Fibroblast of lung (primary cell): ENCODE measurements at regions not wholly inside any gene's neighbourhood (a gene's known extent, or its start where the extent isn't known, plus 50 kb on each side); places are given as distances from the start of the nearest gene placed in this dataset.

Experiments used
- DNase-seq, 2 donors: peaks; one replicate each; pipeline versions ENCODE4 v3.0.0 to v3.0.0-alpha.2; 2010; ENCODE audit warnings: low read depth in 2 of 2
- H2AFZ ChIP-seq: 2 replicates; pipeline ENCODE4 v1.5.1; 2012; ENCODE audit warnings: low read length, control low read depth, inconsistent platforms
- H3K27ac ChIP-seq: 2 replicates; pipeline ENCODE4 v1.5.1; 2011; ENCODE audit warnings: low read length, control low read depth; ENCODE audit not compliant: insufficient read depth
- H3K27me3 ChIP-seq: 2 replicates; pipeline ENCODE4 v1.5.1; 2011; ENCODE audit warnings: mild to moderate bottlenecking, low read length; ENCODE audit not compliant: control insufficient read depth, insufficient read depth
- H3K36me3 ChIP-seq: 2 replicates; pipeline ENCODE4 v1.5.1; 2011; ENCODE audit warnings: low read length; ENCODE audit not compliant: control insufficient read depth, insufficient read depth
- H3K4me1 ChIP-seq: 2 replicates; pipeline ENCODE4 v1.5.1; 2011; ENCODE audit warnings: low read length; ENCODE audit not compliant: control insufficient read depth, insufficient read depth; ENCODE audit errors: extremely low read depth
- H3K4me2 ChIP-seq: 2 replicates; pipeline ENCODE4 v1.5.1; 2011; ENCODE audit warnings: low read length, control low read depth; ENCODE audit not compliant: insufficient read depth; ENCODE audit errors: extremely low read depth
- H3K4me3 ChIP-seq, 4 experiments: fragments of 200-600 bp in 1 of 4; sonication (generic) in 1 of 4; replicated peaks in 1 of 4; 2 replicates each; pipeline ENCODE4 v1.5.1; 2011 to 2016; ENCODE audit warnings: low read length in 4 of 4, low read depth in 3 of 4, mild to moderate bottlenecking in 3 of 4, control low read depth in 2 of 4, inconsistent platforms in 1 of 4, mixed read lengths in 1 of 4; ENCODE audit not compliant: insufficient read depth in 1 of 4; ENCODE audit errors: control extremely low read depth in 1 of 4
- H3K79me2 ChIP-seq: 2 replicates; pipeline ENCODE4 v1.5.1; 2012; ENCODE audit warnings: mild to moderate bottlenecking, low read length, inconsistent platforms; ENCODE audit not compliant: control insufficient read depth, insufficient read depth
- H3K9ac ChIP-seq: 2 replicates; pipeline ENCODE4 v1.5.1; 2011; ENCODE audit warnings: mild to moderate bottlenecking, low read length, control low read depth; ENCODE audit not compliant: insufficient read depth
- H3K9me3 ChIP-seq: 2 replicates; pipeline ENCODE4 v1.5.1; 2012; ENCODE audit warnings: low read depth, low read length; ENCODE audit not compliant: control insufficient read depth, insufficient read depth
- H4K20me1 ChIP-seq: 2 replicates; pipeline ENCODE4 v1.5.1; 2011; ENCODE audit warnings: low read length; ENCODE audit not compliant: control insufficient read depth, insufficient read depth; ENCODE audit errors: extremely low read depth
- EZH2 ChIP-seq: IDR thresholded peaks from 2 replicates; pipeline ENCODE4 v1.5.1; 2012; ENCODE audit warnings: low read length, control low read depth, mild to moderate bottlenecking; ENCODE audit errors: missing control alignments
- TF ChIP-seq, protein P1 (sequence below), 2 donors: IDR thresholded peaks in 1 of 2; conservative IDR thresholded peaks in 1 of 2; 1 replicate in 1 of 2; 2 replicates in 1 of 2; pipeline ENCODE4 v1.5.1; 2011 to 2012; ENCODE audit warnings: low read length in 2 of 2, control low read depth in 1 of 2, inconsistent platforms in 1 of 2, low read depth in 1 of 2, mild to moderate bottlenecking in 1 of 2

DNA sequence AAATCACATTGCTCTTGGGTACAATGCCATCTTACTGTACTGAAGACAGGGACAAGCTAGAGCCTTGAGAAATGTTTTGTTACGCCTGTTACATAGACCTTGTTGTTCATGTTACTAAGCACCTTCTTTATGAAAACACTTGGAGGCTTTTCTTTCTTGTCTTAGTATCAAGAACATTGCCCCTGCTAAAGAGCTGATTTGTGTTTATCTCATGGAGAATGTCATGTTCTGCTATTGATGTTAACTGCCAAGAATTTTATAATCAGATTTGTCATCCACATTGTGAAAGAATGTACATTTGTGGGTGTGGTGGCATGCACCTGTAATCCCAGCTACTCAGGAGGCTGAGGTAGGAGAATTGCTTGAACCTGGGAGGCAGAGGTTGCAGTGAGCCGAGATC, 431.3 kb upstream of the MDFIC2 start:
- no peaks in the 10 kb centered on the region for H3K9me3 ChIP-seq
- no peak overlapping the region for H3K9ac ChIP-seq
- H3K79me2 ChIP-seq: no peaks in the 10 kb centered on the region
- no peak overlapping the region for H3K27ac ChIP-seq
- no peak overlapping the region for H2AFZ ChIP-seq
- no peaks in the 10 kb centered on the region for H3K36me3 ChIP-seq
- no peaks in the 10 kb centered on the region for H3K4me1 ChIP-seq
- no peaks in the 10 kb centered on the region for H4K20me1 ChIP-seq
- no peak for TF ChIP-seq EZH2
- TF ChIP-seq, protein P1, sequence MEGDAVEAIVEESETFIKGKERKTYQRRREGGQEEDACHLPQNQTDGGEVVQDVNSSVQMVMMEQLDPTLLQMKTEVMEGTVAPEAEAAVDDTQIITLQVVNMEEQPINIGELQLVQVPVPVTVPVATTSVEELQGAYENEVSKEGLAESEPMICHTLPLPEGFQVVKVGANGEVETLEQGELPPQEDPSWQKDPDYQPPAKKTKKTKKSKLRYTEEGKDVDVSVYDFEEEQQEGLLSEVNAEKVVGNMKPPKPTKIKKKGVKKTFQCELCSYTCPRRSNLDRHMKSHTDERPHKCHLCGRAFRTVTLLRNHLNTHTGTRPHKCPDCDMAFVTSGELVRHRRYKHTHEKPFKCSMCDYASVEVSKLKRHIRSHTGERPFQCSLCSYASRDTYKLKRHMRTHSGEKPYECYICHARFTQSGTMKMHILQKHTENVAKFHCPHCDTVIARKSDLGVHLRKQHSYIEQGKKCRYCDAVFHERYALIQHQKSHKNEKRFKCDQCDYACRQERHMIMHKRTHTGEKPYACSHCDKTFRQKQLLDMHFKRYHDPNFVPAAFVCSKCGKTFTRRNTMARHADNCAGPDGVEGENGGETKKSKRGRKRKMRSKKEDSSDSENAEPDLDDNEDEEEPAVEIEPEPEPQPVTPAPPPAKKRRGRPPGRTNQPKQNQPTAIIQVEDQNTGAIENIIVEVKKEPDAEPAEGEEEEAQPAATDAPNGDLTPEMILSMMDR (conservative IDR thresholded peaks at IDR 0.05 in 1 of 2, IDR thresholded peaks at IDR 0.05 in 1 of 2; ENCODE audit: low read depth in 1 of 2, low read length in 2 of 2): no peak
- H3K4me2 ChIP-seq: no peak overlapping the region
- H3K4me3 ChIP-seq: no peak overlapping the region
- no peak for DNase-seq
- no peaks in the 10 kb centered on the region for H3K27me3 ChIP-seq

DNA sequence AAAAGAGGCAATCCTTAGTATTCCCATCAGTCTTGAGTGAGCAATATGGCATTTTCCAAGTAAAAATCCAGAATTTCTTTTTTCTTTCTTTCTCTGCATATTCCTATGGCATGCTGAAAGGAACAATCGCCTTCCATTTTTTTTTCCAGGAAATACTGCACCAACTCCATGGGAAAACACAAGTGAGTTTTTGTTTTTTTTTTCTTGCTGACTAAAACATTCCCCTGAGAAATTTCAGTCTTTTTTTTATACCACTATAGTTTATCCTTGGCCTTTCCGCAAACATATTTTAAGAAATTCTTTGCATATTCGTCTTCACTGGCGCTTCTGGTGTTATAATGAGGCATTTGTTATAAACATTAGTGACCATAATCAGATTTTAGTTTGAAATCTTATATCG, 429.6 kb upstream of the MDFIC2 start:
- Histone ChIP-seq H3K4me3 (no peak overlapping the region), H3K36me3 (no peaks in the 10 kb centered on the region), H3K27me3 (no peaks in the 10 kb centered on the region), H3K4me2 (no peak overlapping the region), H3K27ac (no peak overlapping the region), H2AFZ (no peak overlapping the region), H4K20me1 (no peaks in the 10 kb centered on the region), H3K4me1 (no peaks in the 10 kb centered on the region), H3K9me3 (no peaks in the 10 kb centered on the region), H3K9ac (no peak overlapping the region), H3K79me2 (no peaks in the 10 kb centered on the region)
- TF ChIP-seq, protein P1 (conservative IDR thresholded peaks at IDR 0.05 in 1 of 2, IDR thresholded peaks at IDR 0.05 in 1 of 2; ENCODE audit: low read depth in 1 of 2, low read length in 2 of 2): no peak
- TF ChIP-seq EZH2: no peak
- no peak for DNase-seq

DNA sequence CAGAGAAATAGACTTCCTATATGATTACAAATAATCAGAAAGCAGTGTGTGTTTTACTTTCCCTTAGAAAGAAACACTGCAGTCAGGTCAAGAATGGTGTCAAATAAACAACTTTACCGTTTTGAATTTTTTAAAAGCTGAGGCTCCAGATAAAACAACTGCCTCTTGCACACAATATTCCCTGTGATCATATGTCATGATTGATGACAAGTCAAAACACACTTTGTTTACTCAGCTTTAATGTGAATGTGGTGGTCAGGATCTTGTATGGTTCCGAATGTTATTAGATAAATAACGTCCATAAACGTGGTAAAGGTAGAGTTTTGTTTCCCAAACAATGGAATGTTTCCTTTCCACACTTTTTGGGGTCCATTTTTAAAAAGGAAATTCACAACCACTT, 428.4 kb upstream of the MDFIC2 start:
- Histone ChIP-seq H3K4me2 (no peak overlapping the region), H3K79me2 (no peaks in the 10 kb centered on the region), H3K4me1 (no peaks in the 10 kb centered on the region), H2AFZ (no peak overlapping the region), H3K9ac (no peak overlapping the region), H4K20me1 (no peaks in the 10 kb centered on the region), H3K27ac (no peak overlapping the region), H3K9me3 (no peaks in the 10 kb centered on the region), H3K36me3 (no peaks in the 10 kb centered on the region), H3K4me3 (no peak overlapping the region), H3K27me3 (no peaks in the 10 kb centered on the region)
- no peak for DNase-seq
- no peak for TF ChIP-seq EZH2
- TF ChIP-seq, protein P1 (conservative IDR thresholded peaks at IDR 0.05 in 1 of 2, IDR thresholded peaks at IDR 0.05 in 1 of 2; ENCODE audit: low read depth in 1 of 2, low read length in 2 of 2): no peak
